ENCODE measurements at regions not wholly inside any gene's neighbourhood (a gene's known extent, or its start where the extent isn't known, plus 50 kb on each side); places are given as distances from the start of the nearest gene placed in this dataset.

DNA sequence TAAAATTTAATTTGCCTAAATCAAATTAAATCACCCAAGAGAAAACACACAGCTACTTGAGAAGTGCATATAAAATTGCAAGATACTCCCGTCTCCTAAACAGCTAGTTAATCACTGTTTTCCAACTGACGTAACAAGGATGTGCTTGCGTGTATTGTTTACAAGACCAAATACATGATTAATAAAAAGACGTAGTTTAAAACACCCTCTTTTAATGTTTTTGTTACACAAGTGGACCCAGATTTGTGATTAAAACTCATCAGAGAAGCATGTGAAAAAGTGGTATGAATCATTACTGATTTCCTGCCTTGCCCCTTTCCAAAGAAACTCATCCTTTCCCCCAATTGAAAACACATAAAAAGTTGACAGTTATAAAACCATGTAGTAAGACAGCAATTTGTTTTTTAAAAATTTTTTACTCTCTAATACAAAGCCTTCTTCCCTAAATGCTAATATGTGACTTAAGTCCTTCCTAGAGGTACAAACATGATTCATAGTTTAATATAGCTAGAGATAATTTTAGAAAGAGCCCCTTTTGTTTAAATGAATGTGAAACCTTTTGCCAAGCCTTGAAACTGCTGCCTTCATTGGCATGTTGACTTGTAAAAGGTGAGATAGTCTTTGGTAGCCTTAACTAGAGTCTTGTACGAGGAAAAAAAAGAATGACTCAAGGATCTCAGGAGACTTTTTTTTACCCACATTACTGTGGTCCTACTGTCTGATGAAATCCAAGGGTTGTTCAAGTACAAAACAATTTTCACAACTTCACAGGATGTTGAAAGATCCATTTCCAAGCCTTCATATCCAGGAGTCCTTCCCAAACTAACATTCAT, 61.4 kb upstream of the FST start:
- DNase-seq = no peak

DNA sequence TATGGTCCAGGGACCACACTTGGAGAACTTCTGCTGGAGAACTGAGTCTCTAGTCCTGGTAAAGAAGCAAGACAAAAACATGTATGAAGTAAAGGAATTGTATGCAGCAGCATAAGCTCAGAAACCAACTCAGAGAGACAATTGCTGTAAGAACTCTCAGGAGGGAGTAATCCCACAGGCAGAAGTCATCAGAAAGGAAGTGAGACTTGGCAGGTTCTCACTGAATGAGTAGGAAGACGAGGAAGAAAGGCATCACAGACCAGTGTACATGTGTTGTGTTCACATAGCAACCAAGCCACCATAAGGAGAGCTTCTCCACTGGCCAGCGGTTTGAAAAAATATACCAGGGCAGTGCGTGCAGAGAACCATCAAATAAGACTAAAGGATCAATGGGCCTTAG, 57.9 kb upstream of the FST start:
- no peak for DNase-seq

DNA sequence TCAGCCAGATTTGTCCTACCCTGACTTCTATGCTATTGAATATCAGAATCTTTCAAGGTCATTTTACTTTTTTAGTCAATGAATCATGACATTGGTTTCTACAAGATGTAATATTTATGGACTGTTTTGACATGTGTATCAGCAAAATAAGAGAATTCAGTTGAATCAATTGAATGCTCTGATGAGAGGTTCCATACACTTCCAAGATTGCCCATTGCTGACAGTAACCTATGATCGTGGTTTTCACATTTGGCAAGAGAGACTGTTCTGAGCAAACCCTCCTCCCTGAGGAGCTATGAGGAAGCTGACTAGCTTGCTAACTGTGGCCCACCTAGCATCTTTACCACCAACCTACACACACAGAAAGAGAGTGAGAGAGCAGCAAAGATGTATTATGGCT, 56.7 kb upstream of the FST start:
- DNase-seq = no peak

DNA sequence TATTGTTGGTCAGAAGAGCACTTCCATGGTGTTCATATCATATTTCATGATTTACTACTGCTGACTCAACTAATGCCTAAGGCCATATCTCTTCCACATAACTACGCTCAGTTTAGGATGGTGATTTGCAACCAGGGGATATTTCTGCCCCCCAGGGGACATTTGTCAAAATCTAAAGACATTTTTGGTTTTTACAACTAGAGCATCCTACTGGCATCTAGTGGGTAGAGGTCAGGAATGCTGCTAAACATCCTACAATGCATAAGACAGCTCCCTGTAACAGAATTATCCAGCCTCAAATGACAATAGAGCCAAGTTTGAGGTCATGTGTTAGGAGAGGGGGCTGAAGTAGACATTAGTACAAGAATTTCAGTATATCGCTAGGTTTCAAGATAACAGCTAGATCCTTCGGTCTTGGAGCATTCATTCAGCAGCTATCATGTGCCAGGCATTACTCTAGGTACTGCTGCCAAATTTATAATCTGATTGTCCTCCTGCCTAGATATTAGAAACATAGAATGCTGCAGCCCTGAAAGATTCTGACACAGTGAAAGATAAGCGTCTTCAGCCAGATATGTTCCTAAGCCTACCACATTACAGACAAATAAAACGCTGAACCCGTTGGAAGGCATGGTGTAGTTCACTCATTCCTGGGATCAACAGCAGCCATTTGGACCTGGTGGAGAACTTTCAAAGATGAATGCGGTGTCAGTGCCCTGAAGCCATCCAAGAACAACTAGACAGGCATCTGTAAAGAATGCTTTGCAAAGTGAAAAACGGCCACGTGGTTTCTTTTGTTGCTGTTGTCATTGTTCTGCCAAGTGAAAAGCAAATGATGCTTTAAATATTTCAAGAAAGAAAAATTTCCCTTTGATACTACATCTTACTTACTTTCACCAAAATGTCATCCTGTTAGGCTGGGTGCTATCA, 55.5 kb upstream of the FST start:
- DNase-seq = no peak

DNA sequence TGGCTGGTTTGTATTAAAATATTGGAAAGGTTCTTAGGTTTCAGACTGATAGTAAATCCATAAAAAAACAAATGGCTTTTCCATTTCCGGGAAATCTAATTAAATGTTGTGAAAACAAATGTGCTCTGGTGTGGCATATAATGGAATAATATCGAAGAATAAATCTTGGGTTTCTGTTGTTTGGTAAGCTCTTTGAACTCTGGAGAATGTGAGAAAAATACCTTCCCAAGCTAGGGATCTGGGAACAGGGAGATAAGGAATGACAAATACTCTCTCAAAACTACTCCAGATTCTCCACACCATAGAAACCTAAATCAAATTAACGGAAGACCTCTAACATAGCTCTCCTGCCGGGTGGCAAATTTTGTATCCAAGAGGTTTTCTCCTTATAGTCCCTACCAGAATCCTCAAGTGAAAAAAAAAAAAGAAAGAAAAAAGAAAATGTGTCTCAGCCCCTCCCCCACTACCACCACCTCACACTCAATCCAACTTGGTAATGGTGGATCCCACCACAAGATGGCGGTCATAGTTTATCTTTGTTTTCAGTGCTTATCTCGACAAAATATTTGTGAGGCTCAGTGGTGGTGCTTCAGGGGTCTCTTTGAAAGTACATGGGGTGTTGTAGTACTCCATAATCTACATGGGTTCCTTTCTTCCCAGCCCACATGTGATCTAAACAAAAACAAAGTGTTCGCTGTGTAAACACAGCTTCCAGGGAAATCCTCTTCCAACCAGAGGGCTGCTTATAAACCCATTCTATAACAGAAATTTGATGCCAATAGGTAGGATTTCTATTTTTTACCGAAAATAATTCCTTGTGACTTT, 54.5 kb upstream of the FST start:
- no peak for DNase-seq

DNA sequence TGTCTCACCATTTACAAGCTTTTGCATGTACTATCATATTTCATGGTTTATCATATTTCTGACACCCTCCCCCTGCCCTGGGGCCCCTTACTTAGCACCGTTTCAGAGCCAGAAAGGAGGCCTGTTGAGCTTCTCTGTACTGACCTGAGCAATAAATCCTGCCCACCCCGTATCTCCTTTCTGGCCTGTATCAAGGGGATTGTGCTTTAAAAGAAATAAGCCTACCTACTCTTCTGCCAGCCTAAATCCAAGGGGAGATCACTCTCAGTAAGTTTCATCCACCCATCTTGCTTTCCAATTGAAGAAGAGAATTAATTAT, 54.0 kb upstream of the FST start:
- DNase-seq = no peak

DNA sequence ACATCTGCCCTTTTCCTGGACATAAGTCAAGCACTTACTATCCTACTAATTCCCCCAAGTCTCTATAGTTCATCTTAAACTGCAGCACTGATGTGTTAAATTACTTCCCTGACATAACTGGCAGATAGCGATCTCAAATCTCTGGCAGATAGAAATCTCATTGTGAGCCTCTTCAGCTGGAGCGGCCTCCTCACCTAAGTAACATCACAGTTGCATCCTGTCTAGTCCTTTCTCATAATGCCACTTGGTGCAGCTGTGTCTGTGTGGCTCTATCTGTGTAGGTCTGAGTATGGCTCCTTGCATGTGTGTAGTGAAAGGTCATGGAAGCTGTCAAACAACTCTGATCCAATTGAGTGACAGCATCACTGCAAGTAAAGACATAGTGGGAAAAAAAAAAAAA, 53.6 kb upstream of the FST start:
- DNase-seq = no peak

DNA sequence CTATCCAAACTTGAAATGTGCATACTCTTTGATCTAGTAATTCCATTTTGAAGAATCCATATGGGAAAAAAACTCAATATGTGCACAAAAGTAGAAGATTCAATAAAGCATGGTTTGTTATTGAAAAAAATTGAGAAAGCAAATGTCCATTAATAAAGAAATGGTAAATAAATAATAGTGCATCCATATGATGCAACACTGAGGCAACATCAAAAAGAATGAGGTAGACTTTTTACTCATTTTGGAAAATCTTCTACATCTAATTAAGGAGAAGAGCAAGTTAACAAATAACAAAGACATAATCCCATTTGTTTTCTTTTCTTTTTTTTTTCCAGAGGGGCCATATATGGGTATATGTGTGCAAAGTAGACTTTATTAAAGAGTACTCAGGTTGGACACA, 52.5 kb upstream of the FST start:
- DNase-seq = no peak

DNA sequence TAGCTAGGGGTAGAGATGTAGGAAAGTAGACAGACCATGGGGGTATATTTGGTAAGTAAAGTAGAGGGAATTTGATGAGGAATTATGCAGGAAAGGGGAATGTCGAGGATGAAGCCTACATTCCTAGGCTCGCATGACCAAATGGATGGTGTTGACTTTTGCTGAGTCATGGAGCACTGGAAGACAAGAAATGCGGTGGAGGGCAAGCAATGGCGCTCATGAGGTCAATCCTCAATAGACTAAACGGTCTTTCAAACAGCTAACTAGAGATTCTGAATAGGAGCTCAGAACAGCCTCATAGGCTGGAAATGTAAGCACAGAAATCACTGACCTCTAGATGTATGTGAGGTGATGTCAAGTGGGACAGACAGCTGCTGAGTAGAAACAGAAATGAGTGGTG, 50.7 kb upstream of the FST start:
- DNase-seq = no peak

DNA sequence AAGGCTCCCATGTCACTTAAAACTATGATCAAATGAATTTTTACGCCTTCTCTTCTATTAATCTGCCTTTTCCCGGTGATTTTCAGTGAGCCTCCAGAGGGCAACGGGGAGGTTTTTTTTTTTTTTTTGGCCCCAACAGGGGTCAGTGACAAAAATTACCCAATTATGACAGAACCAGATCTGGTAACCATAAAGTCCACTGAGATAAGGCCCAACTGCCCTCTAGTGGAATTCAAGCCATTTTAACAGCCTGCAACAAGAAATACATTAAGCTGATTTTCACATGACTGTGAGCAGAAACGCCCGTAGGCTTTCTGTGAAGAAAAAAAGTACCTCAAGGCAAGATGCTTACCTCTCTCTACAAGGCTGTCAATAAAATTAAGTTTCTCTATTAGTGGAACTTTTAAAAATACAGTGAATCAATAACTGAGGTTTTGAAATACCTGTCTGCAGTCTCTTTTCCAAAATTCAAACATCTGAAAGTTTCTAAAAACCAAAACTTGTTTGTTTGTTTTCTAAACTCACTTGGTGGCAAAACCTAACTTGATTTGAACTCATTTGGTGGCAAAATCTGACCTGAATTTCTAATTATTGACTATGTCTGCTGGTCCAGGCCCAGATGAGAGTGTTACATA, 49.7 kb upstream of the FST start:
- no peak for DNase-seq

All from hippocampal formation (tissue), 2 donors.